ENCODE measurements at regions not wholly inside any gene's neighbourhood (a gene's known extent, or its start where the extent isn't known, plus 50 kb on each side); places are given as distances from the start of the nearest gene placed in this dataset.
"Not testable (repeated sequence)": the region's sequence is repeated elsewhere in the genome, so short reads cannot be mapped to it uniquely, and the experiment has no call there.

GRCh38 chr4:20196476-20196875, 55.2 kb upstream of the SLIT2 start:
- TF ChIP-seq, protein P1, sequence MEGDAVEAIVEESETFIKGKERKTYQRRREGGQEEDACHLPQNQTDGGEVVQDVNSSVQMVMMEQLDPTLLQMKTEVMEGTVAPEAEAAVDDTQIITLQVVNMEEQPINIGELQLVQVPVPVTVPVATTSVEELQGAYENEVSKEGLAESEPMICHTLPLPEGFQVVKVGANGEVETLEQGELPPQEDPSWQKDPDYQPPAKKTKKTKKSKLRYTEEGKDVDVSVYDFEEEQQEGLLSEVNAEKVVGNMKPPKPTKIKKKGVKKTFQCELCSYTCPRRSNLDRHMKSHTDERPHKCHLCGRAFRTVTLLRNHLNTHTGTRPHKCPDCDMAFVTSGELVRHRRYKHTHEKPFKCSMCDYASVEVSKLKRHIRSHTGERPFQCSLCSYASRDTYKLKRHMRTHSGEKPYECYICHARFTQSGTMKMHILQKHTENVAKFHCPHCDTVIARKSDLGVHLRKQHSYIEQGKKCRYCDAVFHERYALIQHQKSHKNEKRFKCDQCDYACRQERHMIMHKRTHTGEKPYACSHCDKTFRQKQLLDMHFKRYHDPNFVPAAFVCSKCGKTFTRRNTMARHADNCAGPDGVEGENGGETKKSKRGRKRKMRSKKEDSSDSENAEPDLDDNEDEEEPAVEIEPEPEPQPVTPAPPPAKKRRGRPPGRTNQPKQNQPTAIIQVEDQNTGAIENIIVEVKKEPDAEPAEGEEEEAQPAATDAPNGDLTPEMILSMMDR (IDR thresholded peaks at IDR 0.05; ENCODE audit: extremely low read depth, missing control alignments), result no peak

GRCh38 chr4:20195071-20195885, 56.4 kb upstream of the SLIT2 start:
- TF ChIP-seq, protein P1 (IDR thresholded peaks at IDR 0.05; ENCODE audit: extremely low read depth, missing control alignments), result no peak
- no peak for DNase-seq (ENCODE audit: low spot score)

More at GRCh38 chr4:20196476-20196875, 55.2 kb upstream of the SLIT2 start:
- DNase-seq (ENCODE audit: low spot score), result no peak

- TF ChIP-seq, protein P1 (IDR thresholded peaks at IDR 0.05; ENCODE audit: extremely low read depth, missing control alignments), result no peak
- DNase-seq (ENCODE audit: low spot score), result no peak
Measured at GRCh38 chr4:20194123-20195013, 57.3 kb upstream of the SLIT2 start.

DNA sequence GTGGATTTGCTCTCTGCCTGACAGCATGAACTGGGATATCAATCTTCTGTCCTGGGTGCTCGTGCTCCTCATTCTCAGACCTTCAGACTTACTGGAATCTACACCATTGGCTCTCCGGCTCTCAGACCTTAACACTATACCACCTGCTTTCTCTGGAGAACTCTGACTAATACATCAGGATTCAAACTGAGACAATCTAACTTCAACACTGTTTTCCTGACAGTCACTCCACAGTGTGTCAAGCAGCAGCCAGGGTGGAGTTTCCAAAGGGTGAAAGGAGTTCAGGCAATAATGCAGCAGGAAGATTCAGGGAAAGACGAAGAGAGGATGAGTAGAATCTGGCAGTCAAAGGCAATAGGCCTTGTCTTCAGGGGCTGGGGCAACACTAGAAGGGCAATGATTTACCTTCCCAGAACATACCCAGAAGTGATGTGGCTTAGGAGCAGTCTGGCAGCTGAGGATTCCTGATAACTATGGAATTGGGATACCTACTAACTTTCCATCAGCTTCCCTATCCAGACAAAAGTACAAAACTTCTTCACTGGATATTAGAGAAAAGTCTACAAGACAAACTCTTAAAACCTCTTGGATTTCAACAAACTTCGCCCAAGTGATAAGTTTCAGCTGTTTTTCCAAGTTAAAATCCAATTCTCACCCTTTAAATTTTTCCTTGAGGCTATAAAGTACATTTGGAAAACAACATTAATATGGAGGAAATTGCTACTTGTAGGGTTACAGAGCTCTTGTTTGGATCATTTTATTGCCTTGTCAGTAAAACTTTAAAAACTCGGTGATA, 58.4 kb upstream of the SLIT2 start:
- TF ChIP-seq, protein P1 (IDR thresholded peaks at IDR 0.05; ENCODE audit: extremely low read depth, missing control alignments), result no peak
- no peak for DNase-seq (ENCODE audit: low spot score)

GRCh38 chr4:20192736-20193135, 59.0 kb upstream of the SLIT2 start:
- DNase-seq (ENCODE audit: low spot score), result no peak
- TF ChIP-seq, protein P1 (IDR thresholded peaks at IDR 0.05; ENCODE audit: extremely low read depth, missing control alignments), result no peak

GRCh38 chr4:20185103-20185502, 66.6 kb upstream of the SLIT2 start:
- DNase-seq (ENCODE audit: low spot score), result no peak
- TF ChIP-seq, protein P1 (IDR thresholded peaks at IDR 0.05; ENCODE audit: extremely low read depth, missing control alignments), result no peak

DNA sequence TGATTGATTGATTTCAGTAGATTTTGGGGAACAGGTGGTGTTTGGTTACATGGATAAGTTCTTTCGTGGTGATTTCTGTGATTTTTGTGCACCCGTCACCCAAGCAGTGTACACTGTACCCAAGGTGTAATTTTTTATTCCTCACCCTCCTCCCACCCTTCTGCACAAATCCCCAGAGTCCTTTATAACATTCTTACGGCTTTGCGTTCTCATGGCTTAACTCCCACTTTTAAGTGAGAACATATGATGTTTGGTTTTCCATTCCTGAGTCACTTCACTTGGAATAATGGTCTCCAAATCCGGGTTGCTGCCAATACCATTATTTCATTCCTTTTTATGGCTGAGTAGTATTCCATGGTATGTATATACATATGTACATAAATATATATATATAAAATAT, 68.6 kb upstream of the SLIT2 start:
- DNase-seq (ENCODE audit: low spot score), result not testable (repeated sequence)
